ENCODE measurements at regions not wholly inside any gene's neighbourhood (a gene's known extent, or its start where the extent isn't known, plus 50 kb on each side); places are given as distances from the start of the nearest gene placed in this dataset.

DNA sequence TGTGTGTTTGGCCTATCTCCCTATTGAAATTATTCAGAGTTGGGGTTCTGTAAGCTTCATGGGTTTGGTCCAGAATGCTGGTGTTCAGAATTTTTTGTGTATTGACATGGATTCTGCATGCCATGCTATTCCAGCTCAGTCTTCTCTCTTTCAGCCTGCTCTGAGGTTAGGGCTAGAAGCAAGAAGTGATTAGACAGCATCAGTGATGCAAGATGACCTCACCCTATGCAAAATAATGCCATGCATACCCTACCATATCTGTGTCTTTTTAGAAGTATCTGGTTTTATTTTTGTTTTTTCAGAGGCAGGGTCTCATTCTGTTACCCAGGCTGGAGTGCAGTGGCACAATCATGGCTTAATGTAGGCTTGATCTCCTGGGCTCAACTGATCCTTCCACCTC is 175.6 kb upstream of the SKOR2 start (continued):
- TF ChIP-seq, protein P1, sequence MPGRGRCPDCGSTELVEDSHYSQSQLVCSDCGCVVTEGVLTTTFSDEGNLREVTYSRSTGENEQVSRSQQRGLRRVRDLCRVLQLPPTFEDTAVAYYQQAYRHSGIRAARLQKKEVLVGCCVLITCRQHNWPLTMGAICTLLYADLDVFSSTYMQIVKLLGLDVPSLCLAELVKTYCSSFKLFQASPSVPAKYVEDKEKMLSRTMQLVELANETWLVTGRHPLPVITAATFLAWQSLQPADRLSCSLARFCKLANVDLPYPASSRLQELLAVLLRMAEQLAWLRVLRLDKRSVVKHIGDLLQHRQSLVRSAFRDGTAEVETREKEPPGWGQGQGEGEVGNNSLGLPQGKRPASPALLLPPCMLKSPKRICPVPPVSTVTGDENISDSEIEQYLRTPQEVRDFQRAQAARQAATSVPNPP (IDR thresholded peaks at IDR 0.05; ENCODE audit: borderline replicate concordance, insufficient read depth, insufficient read length), result no peak
- no peak for TF ChIP-seq RAD21 (CRISPR knock-in tag; conservative IDR thresholded peaks at IDR 0.05 in 1 of 2, IDR thresholded peaks at IDR 0.05 in 1 of 2)
- no peak for TF ChIP-seq ZKSCAN8 (CRISPR knock-in tag; IDR thresholded peaks at IDR 0.05)

DNA sequence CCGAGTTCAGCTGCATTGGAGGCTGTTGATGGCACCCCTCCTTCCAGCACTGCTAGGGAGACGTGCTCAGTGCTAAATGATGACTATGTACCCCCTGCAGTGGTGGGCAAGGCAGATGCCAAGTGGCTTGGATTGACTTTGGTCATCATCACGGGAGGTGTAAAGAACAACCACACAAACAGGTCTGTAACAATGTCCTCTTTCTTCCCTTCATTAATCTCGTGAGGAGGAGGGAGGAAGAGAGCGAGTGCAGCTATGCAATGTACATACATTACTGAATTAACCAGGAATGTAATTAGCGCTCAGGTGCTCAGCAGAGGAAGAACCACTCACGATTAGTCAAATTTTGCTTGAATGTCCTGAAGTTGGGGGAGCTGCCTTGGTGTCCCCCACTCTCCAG is 173.9 kb upstream of the SKOR2 start:
- in situ Hi-C loops (cut with MboI), result no loop called here

More for the DNA sequence above, 173.9 kb upstream of the SKOR2 start:
- FAIRE-seq (no peak), ATAC-seq (no peak), DNase-seq (ENCODE audit: extremely low read depth in 1 of 4, low spot score in 3 of 4) (no peak)
- Histone ChIP-seq H3K4me3 (no peak overlapping the region), H3K9ac (ENCODE audit: insufficient read depth in 1 of 2, low read depth in 2 of 2, low read length in 2 of 2) (no peak overlapping the region), H3K27me3 (ENCODE audit: control insufficient read depth in 2 of 2, insufficient read depth in 2 of 2, low read length in 2 of 2) (no peaks in the 10 kb centered on the region), H3K9me3 (replicated peaks; ENCODE audit: control insufficient read depth, insufficient read depth, low read depth, low read length) (no peaks in the 10 kb centered on the region), H3K36me3 (ENCODE audit: control insufficient read depth, insufficient read depth, low read length) (no peaks in the 10 kb centered on the region), H3K9me1 (ENCODE audit: control insufficient read depth, insufficient read depth, low read length) (no peaks in the 10 kb centered on the region), H2AFZ (ENCODE audit: low read depth, low read length) (no peak overlapping the region), H3K27ac (ENCODE audit: extremely low read depth, low read depth, low read length) (no peak overlapping the region), H3K79me2 (ENCODE audit: control insufficient read depth, insufficient read depth, low read length) (no peaks in the 10 kb centered on the region), H3K4me2 (ENCODE audit: insufficient read depth, low read length) (no peak overlapping the region), H3K4me1 (replicated peaks in 1 of 2; ENCODE audit: control insufficient read depth in 2 of 2, insufficient read depth in 2 of 2, low read length in 2 of 2) (no peaks in the 10 kb centered on the region; a peak in 1 of 5 replicates), H4K20me1 (replicated peaks; ENCODE audit: control insufficient read depth, insufficient read depth, low read length) (no peaks in the 10 kb centered on the region)
- intact Hi-C loops (cut with micrococcal nuclease), result no loop called here
- 1% methylated on average over 6 of the region's 7 CpGs for WGBS (ENCODE audit: insufficient coverage, low coverage, missing lambda C conversion rate)
- BruUV-seq (replicated peaks), result no TSS peak
- ChIA-PET CTCF (ENCODE audit: low intra/inter-chr PET ratio) (no interaction called here), POLR2A (no interaction called here)
- TF ChIP-seq ZNF146 (CRISPR knock-in tag; IDR thresholded peaks at IDR 0.05; ENCODE audit: unreplicated experiment), result no peak
- TF ChIP-seq, protein P2, sequence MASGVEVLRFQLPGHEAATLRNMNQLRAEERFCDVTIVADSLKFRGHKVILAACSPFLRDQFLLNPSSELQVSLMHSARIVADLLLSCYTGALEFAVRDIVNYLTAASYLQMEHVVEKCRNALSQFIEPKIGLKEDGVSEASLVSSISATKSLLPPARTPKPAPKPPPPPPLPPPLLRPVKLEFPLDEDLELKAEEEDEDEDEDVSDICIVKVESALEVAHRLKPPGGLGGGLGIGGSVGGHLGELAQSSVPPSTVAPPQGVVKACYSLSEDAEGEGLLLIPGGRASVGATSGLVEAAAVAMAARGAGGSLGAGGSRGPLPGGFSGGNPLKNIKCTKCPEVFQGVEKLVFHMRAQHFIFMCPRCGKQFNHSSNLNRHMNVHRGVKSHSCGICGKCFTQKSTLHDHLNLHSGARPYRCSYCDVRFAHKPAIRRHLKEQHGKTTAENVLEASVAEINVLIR (CRISPR knock-in tag; IDR thresholded peaks at IDR 0.05), result no peak
- no peak for TF ChIP-seq NR2C1 (IDR thresholded peaks at IDR 0.05)
- no peak for TF ChIP-seq NR2C1 (tag; IDR thresholded peaks at IDR 0.05)
- TF ChIP-seq TEAD4 (IDR thresholded peaks at IDR 0.05; ENCODE audit: low read length), result no peak
- TF ChIP-seq TEAD4 (CRISPR knock-in tag; IDR thresholded peaks at IDR 0.05; ENCODE audit: borderline replicate concordance), result no peak
- no peak for TF ChIP-seq RBM22 (IDR thresholded peaks at IDR 0.05; ENCODE audit: low read depth, low read length, poor library complexity, severe bottlenecking)
- no peak for TF ChIP-seq FOXM1 (IDR thresholded peaks at IDR 0.05; ENCODE audit: low read depth)
- no peak for TF ChIP-seq FOXM1 (CRISPR knock-in tag; IDR thresholded peaks at IDR 0.05; ENCODE audit: low read depth)
- TF ChIP-seq, protein P3, sequence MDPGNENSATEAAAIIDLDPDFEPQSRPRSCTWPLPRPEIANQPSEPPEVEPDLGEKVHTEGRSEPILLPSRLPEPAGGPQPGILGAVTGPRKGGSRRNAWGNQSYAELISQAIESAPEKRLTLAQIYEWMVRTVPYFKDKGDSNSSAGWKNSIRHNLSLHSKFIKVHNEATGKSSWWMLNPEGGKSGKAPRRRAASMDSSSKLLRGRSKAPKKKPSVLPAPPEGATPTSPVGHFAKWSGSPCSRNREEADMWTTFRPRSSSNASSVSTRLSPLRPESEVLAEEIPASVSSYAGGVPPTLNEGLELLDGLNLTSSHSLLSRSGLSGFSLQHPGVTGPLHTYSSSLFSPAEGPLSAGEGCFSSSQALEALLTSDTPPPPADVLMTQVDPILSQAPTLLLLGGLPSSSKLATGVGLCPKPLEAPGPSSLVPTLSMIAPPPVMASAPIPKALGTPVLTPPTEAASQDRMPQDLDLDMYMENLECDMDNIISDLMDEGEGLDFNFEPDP (CRISPR knock-in tag; IDR thresholded peaks at IDR 0.05), result no peak

All from K562 (cell line).